ENCODE measurements at regions not wholly inside any gene's neighbourhood (a gene's known extent, or its start where the extent isn't known, plus 50 kb on each side); places are given as distances from the start of the nearest gene placed in this dataset.

GRCh38 chrX:44092778-44093177 lies 119.6 kb upstream of the NDP start:
- no peak overlapping the region for H3K4me3 ChIP-seq (ENCODE audit: low read depth, low read length, poor library complexity, severe bottlenecking)
- H3K9me3 ChIP-seq (ENCODE audit: low read depth, low read length, poor library complexity, severe bottlenecking), result no peaks in the 10 kb centered on the region
- no peaks in the 10 kb centered on the region for H3K4me1 ChIP-seq (ENCODE audit: insufficient read depth, low read length, poor library complexity, severe bottlenecking)
- POLR2A ChIA-PET (ENCODE audit: low non-redundant PET), result interaction anchor here (0.6 kb wide), 1 partner anchor 125 kb away, joined by 3 read pairs; no protein-coding TSS in a partner anchor
- intact Hi-C loops (cut with micrococcal nuclease; ENCODE audit: unreplicated experiment), result no loop called here
- no peaks in the 10 kb centered on the region for H3K27me3 ChIP-seq (replicated peaks; ENCODE audit: insufficient read depth, low read depth, low read length, poor library complexity)
- TF ChIP-seq CTCF (conservative IDR thresholded peaks at IDR 0.05; ENCODE audit: low read depth, low read length) (no peak), EZH2 (IDR thresholded peaks at IDR 0.05; ENCODE audit: borderline replicate concordance, low read depth, low read length, poor library complexity, severe bottlenecking) (no peak)
- CTCF ChIA-PET, result no interaction called here
- no peaks in the 10 kb centered on the region for H3K36me3 ChIP-seq (ENCODE audit: insufficient read depth, low read length, poor library complexity, severe bottlenecking)
- no TSS peak for BruUV-seq (replicated peaks)
- no peak for DNase-seq (ENCODE audit: low spot score)
- no peak overlapping the region for H3K27ac ChIP-seq (ENCODE audit: low read depth, low read length, poor library complexity, severe bottlenecking)

GRCh38 chrX:44088510-44089144 lies 115.4 kb upstream of the NDP start:
- intact Hi-C loops (cut with micrococcal nuclease; ENCODE audit: unreplicated experiment), result no loop called here
- POLR2A ChIA-PET (ENCODE audit: low non-redundant PET), result no interaction called here
- no peak for DNase-seq (ENCODE audit: low spot score)
- TF ChIP-seq EZH2 (IDR thresholded peaks at IDR 0.05; ENCODE audit: borderline replicate concordance, low read depth, low read length, poor library complexity, severe bottlenecking) (no peak), CTCF (conservative IDR thresholded peaks at IDR 0.05; ENCODE audit: low read depth, low read length) (no peak)
- H3K4me3 ChIP-seq (ENCODE audit: low read depth, low read length, poor library complexity, severe bottlenecking), result no peak overlapping the region
- H3K9me3 ChIP-seq (ENCODE audit: low read depth, low read length, poor library complexity, severe bottlenecking), result no peaks in the 10 kb centered on the region
- BruUV-seq (replicated peaks), result no TSS peak
- H3K4me1 ChIP-seq (ENCODE audit: insufficient read depth, low read length, poor library complexity, severe bottlenecking), result no peaks in the 10 kb centered on the region
- no peaks in the 10 kb centered on the region for H3K36me3 ChIP-seq (ENCODE audit: insufficient read depth, low read length, poor library complexity, severe bottlenecking)
- no peaks in the 10 kb centered on the region for H3K27me3 ChIP-seq (replicated peaks; ENCODE audit: insufficient read depth, low read depth, low read length, poor library complexity)
- CTCF ChIA-PET, result no interaction called here
- H3K27ac ChIP-seq (ENCODE audit: low read depth, low read length, poor library complexity, severe bottlenecking), result no peak overlapping the region

GRCh38 chrX:44085209-44085608 lies 112.0 kb upstream of the NDP start:
- intact Hi-C loops (cut with micrococcal nuclease; ENCODE audit: unreplicated experiment), result no loop called here

More at GRCh38 chrX:44085209-44085608, 112.0 kb upstream of the NDP start:
- TF ChIP-seq EZH2 (IDR thresholded peaks at IDR 0.05; ENCODE audit: borderline replicate concordance, low read depth, low read length, poor library complexity, severe bottlenecking), result no peak
- no peak for TF ChIP-seq CTCF (conservative IDR thresholded peaks at IDR 0.05; ENCODE audit: low read depth, low read length)
- Histone ChIP-seq H3K4me3 (ENCODE audit: low read depth, low read length, poor library complexity, severe bottlenecking) (no peak overlapping the region), H3K27me3 (replicated peaks; ENCODE audit: insufficient read depth, low read depth, low read length, poor library complexity) (peaks cover 5% of the 10 kb centered on the region), H3K36me3 (ENCODE audit: insufficient read depth, low read length, poor library complexity, severe bottlenecking) (no peaks in the 10 kb centered on the region), H3K4me1 (ENCODE audit: insufficient read depth, low read length, poor library complexity, severe bottlenecking) (no peaks in the 10 kb centered on the region), H3K9me3 (ENCODE audit: low read depth, low read length, poor library complexity, severe bottlenecking) (no peaks in the 10 kb centered on the region), H3K27ac (ENCODE audit: low read depth, low read length, poor library complexity, severe bottlenecking) (no peak overlapping the region)
- no TSS peak for BruUV-seq (replicated peaks)
- DNase-seq (ENCODE audit: low spot score), result no peak
- CTCF ChIA-PET, result no interaction called here
- POLR2A ChIA-PET (ENCODE audit: low non-redundant PET), result no interaction called here
